ENCODE measurements at regions not wholly inside any gene's neighbourhood (a gene's known extent, or its start where the extent isn't known, plus 50 kb on each side); places are given as distances from the start of the nearest gene placed in this dataset.

- Histone ChIP-seq H3K27me3 (replicated peaks in 1 of 4; ENCODE audit: control insufficient read depth in 3 of 4, extremely low read depth in 1 of 4, insufficient read depth in 3 of 4, low read length in 3 of 4) (peaks cover 3 to 9% (median 5%) of the 10 kb centered on the region in 4 experiments; a peak in 5 of 7 replicates), H4K5ac (ENCODE audit: insufficient read length, low read depth, low read length) (no peak overlapping the region), H3K14ac (ENCODE audit: insufficient read length) (no peak overlapping the region), H3K23ac (ENCODE audit: insufficient read length) (no peak overlapping the region), H3K4me1 (replicated peaks in 1 of 4; ENCODE audit: control insufficient read depth in 3 of 4, insufficient read depth in 4 of 4, low read length in 3 of 4) (no peaks in the 10 kb centered on the region), H2BK12ac (ENCODE audit: low read depth, low read length) (no peak overlapping the region), H4K8ac (ENCODE audit: extremely low read depth, insufficient read depth, low read length) (no peak overlapping the region), H2AFZ (ENCODE audit: low read length) (no peak overlapping the region), H2BK15ac (ENCODE audit: low read length) (no peak overlapping the region), H3K9ac (replicated peaks in 1 of 4; ENCODE audit: extremely low read depth in 1 of 4, low read depth in 3 of 4, low read length in 3 of 4) (no peak overlapping the region), H2AK5ac (ENCODE audit: low read depth, low read length) (no peak overlapping the region), H3K79me1 (ENCODE audit: low read depth, low read length) (no peaks in the 10 kb centered on the region), H3K36me3 (ENCODE audit: control insufficient read depth in 2 of 4, insufficient read depth in 4 of 4, low read length in 3 of 4) (no peaks in the 10 kb centered on the region), H3K79me2 (ENCODE audit: control insufficient read depth in 1 of 2, insufficient read depth in 2 of 2, low read length in 2 of 2) (no peaks in the 10 kb centered on the region), H3K4ac (replicated peaks; ENCODE audit: insufficient read length, low read depth, low read length) (no peak overlapping the region), H3K56ac (replicated peaks; ENCODE audit: insufficient read length, low read depth, low read length) (no peak overlapping the region), H3K23me2 (ENCODE audit: low read depth, low read length) (no peaks in the 10 kb centered on the region), H4K20me1 (replicated peaks in 1 of 2; ENCODE audit: control insufficient read depth in 1 of 2, insufficient read depth in 2 of 2, low read length in 2 of 2) (no peaks in the 10 kb centered on the region), H2BK120ac (replicated peaks; ENCODE audit: low read depth, low read length) (no peak overlapping the region), H3K4me3 (ENCODE audit: extremely low read depth in 1 of 4, insufficient read depth in 2 of 4, low read depth in 3 of 4, low read length in 4 of 4) (no peak overlapping the region), H3K18ac (ENCODE audit: extremely low read depth, low read length) (no peak overlapping the region), H3K4me2 (ENCODE audit: insufficient read depth in 1 of 2, low read depth in 2 of 2, low read length in 2 of 2) (no peak overlapping the region), H3K9me3 (ENCODE audit: insufficient read depth in 2 of 2, low read depth in 1 of 2, low read length in 1 of 2) (no peaks in the 10 kb centered on the region), H2BK20ac (ENCODE audit: low read length) (no peak overlapping the region), H4K91ac (replicated peaks; ENCODE audit: insufficient read length, low read length) (no peak overlapping the region), H2BK5ac (ENCODE audit: low read depth, low read length) (no peak overlapping the region), H3K27ac (ENCODE audit: low read depth, low read length) (no peak overlapping the region)
- FAIRE-seq (no peak), DNase-seq (ENCODE audit: low read depth in 1 of 2, low spot score in 2 of 2) (no peak)
- 86% methylated on average over 1 of the region's 1 CpG; no CpG with 5 or more reads in 1 of the 2 experiments for WGBS, 2 experiments (ENCODE audit: extremely low coverage in 1 of 2, insufficient coverage in 1 of 2, insufficient read length in 1 of 2, insufficient replicate concordance in 2 of 2, low coverage in 1 of 2, low lambda C conversion rate in 2 of 2, missing lambda C conversion rate in 1 of 2)
- ChIA-PET CTCF (ENCODE audit: partially characterized antibody) (interaction anchor here (1.0 kb wide), 1 partner anchor 16 kb away, joined by 3 read pairs; no protein-coding TSS in a partner anchor), POLR2A (ENCODE audit: partially characterized antibody) (no interaction called here)
- no peak for TF ChIP-seq EGR1 (IDR thresholded peaks at IDR 0.05; ENCODE audit: borderline replicate concordance, low read depth, low read length)
- TF ChIP-seq MAFK (IDR thresholded peaks at IDR 0.05; ENCODE audit: low read depth, low read length): no peak
- TF ChIP-seq CHD2 (IDR thresholded peaks at IDR 0.05; ENCODE audit: low read length): no peak
These were observed 293.8 kb upstream of the FBXL7 start for GRCh38 chr5:15206133-15206532.

All from H1 (cell line).